Thyroid gland (tissue), 4 donors: ENCODE measurements at regions not wholly inside any gene's neighbourhood (a gene's known extent, or its start where the extent isn't known, plus 50 kb on each side); places are given as distances from the start of the nearest gene placed in this dataset.

Source experiments
- DNase-seq, 2 donors: peaks; one replicate each; pipeline ENCODE4 v3.0.0-alpha.2; 2019
- H3K27ac ChIP-seq, 3 donors: fragments of 200-600 bp; sonication (generic); 1 replicate in 2 of 3; 2 replicates in 1 of 3; pipeline ENCODE4 v1.5.1; 2016 to 2019; ENCODE audit warnings: mild to moderate bottlenecking in 1 of 3, moderate library complexity in 1 of 3
- H3K27me3 ChIP-seq: fragments of 200-600 bp; sonication (generic); one replicate; pipeline ENCODE4 v1.5.1; 2019
- H3K36me3 ChIP-seq, 2 donors: fragments of 200-600 bp; sonication (generic); one replicate each; pipeline ENCODE4 v1.5.1; 2016 to 2019
- H3K4me1 ChIP-seq, 2 donors: fragments of 200-600 bp; sonication (generic); one replicate each; pipeline ENCODE4 v1.5.1; 2017 to 2019
- H3K4me3 ChIP-seq, 3 donors: fragments of 200-600 bp; sonication (generic); replicated peaks in 1 of 3; 1 replicate in 2 of 3; 2 replicates in 1 of 3; pipeline ENCODE4 v1.5.1; 2016; ENCODE audit warnings: mild to moderate bottlenecking in 1 of 3
- H3K9me3 ChIP-seq: fragments of 200-600 bp; sonication (generic); one replicate; pipeline ENCODE4 v1.5.1; 2017
- CTCF ChIP-seq, 6 experiments: fragments of 200-600 bp in 3 of 6; fragments of 450-650 bp in 3 of 6; sonication (generic) in 3 of 6; IDR thresholded peaks; one replicate each; pipeline ENCODE4 v1.5.1; 2016 to 2019; ENCODE audit warnings: antibody characterized with exemption in 6 of 6, mild to moderate bottlenecking in 2 of 6, inconsistent platforms in 1 of 6, moderate library complexity in 1 of 6
- POLR2A ChIP-seq, 2 donors: fragments of 450-650 bp; IDR thresholded peaks; one replicate each; pipeline ENCODE4 v1.6.1; 2017; ENCODE audit warnings: antibody characterized with exemption in 2 of 2, mild to moderate bottlenecking in 2 of 2, moderate library complexity in 1 of 2
- WGBS, 2 donors: methylation state at CpG; one replicate each; pipeline ENCODE4 v1.1.5; 2017; 5-methylcytosine and 5-hydroxymethylcytosine counted together
- intact Hi-C: fragments of 100-400 bp; cut with DNase I; formaldehyde crosslinking; loops from one replicate; pipeline ENCODE4 v1.15.1; 2023

- no peaks in the 10 kb centered on the region for H3K27me3 ChIP-seq
Measured at GRCh38 chr16:86739178-86739577, 160.8 kb downstream of the FOXL1 start.

GRCh38 chr16:86739808-86740207, 161.5 kb downstream of the FOXL1 start:
- H3K27ac ChIP-seq = no peak overlapping the region
- H3K36me3 ChIP-seq = no peaks in the 10 kb centered on the region
- intact Hi-C loops = no loop called here
- no peaks in the 10 kb centered on the region for H3K9me3 ChIP-seq
- no peak for DNase-seq
- 77 to 80% methylated on average over 11 of the region's 11 CpGs for WGBS, 2 donors
- H3K4me3 ChIP-seq = no peak overlapping the region
- no peaks in the 10 kb centered on the region for H3K27me3 ChIP-seq
- no peaks in the 10 kb centered on the region for H3K4me1 ChIP-seq
- no peak for TF ChIP-seq POLR2A (IDR thresholded peaks at IDR 0.05)
- TF ChIP-seq CTCF (IDR thresholded peaks at IDR 0.05) = no peak

More at GRCh38 chr16:86739178-86739577, 160.8 kb downstream of the FOXL1 start:
- Histone ChIP-seq H3K4me3 (no peak overlapping the region), H3K27ac (no peak overlapping the region), H3K4me1 (no peaks in the 10 kb centered on the region), H3K36me3 (no peaks in the 10 kb centered on the region), H3K9me3 (no peaks in the 10 kb centered on the region)
- no peak for DNase-seq
- intact Hi-C loops = no loop called here
- TF ChIP-seq CTCF (IDR thresholded peaks at IDR 0.05) = no peak
- TF ChIP-seq POLR2A (IDR thresholded peaks at IDR 0.05) = no peak
- 79 to 86% methylated on average over 3 of the region's 3 CpGs for WGBS, 2 donors

GRCh38 chr16:86740298-86740697, 161.9 kb downstream of the FOXL1 start:
- intact Hi-C loops = no loop called here
- Histone ChIP-seq H3K4me3 (no peak overlapping the region), H3K27me3 (no peaks in the 10 kb centered on the region), H3K4me1 (no peaks in the 10 kb centered on the region), H3K9me3 (no peaks in the 10 kb centered on the region), H3K36me3 (no peaks in the 10 kb centered on the region), H3K27ac (no peak overlapping the region)
- no peak for DNase-seq
- TF ChIP-seq CTCF (IDR thresholded peaks at IDR 0.05) (no peak), POLR2A (IDR thresholded peaks at IDR 0.05) (no peak)
- WGBS, 2 donors = 80 to 87% methylated on average over 17 of the region's 17 CpGs

GRCh38 chr16:86740906-86741799, 162.8 kb downstream of the FOXL1 start:
- no peaks in the 10 kb centered on the region for H3K9me3 ChIP-seq
- TF ChIP-seq CTCF (IDR thresholded peaks at IDR 0.05) = no peak
- TF ChIP-seq POLR2A (IDR thresholded peaks at IDR 0.05) = no peak
- intact Hi-C loops = no loop called here
- H3K27ac ChIP-seq = peak overlapping the region in 1 of 3 donors; percentile 33
- H3K4me1 ChIP-seq = no peaks in the 10 kb centered on the region
- WGBS, 2 donors = 28 to 40% methylated on average over 35 of the region's 35 CpGs
- no peaks in the 10 kb centered on the region for H3K36me3 ChIP-seq
- DNase-seq = peak in 1 of 2 donors; percentile 5
- H3K4me3 ChIP-seq = no peak overlapping the region
- H3K27me3 ChIP-seq = no peaks in the 10 kb centered on the region

- H3K4me1 ChIP-seq = no peaks in the 10 kb centered on the region
- no peaks in the 10 kb centered on the region for H3K27me3 ChIP-seq
- no peak overlapping the region for H3K27ac ChIP-seq
- no peak overlapping the region for H3K4me3 ChIP-seq
- DNase-seq = no peak
- 84 to 92% methylated on average over 13 of the region's 13 CpGs for WGBS, 2 donors
- H3K36me3 ChIP-seq = no peaks in the 10 kb centered on the region
- no peaks in the 10 kb centered on the region for H3K9me3 ChIP-seq
- TF ChIP-seq POLR2A (IDR thresholded peaks at IDR 0.05) = no peak
- TF ChIP-seq CTCF (IDR thresholded peaks at IDR 0.05) = no peak
- intact Hi-C loops = no loop called here
Measured at GRCh38 chr16:86747761-86748160, 169.4 kb downstream of the FOXL1 start.
